ENCODE measurements at regions not wholly inside any gene's neighbourhood (a gene's known extent, or its start where the extent isn't known, plus 50 kb on each side); places are given as distances from the start of the nearest gene placed in this dataset.

- DNase-seq (ENCODE audit: extremely low read depth in 1 of 4, low spot score in 3 of 4) (no peak), FAIRE-seq (no peak), ATAC-seq (no peak)
- intact Hi-C loops (cut with micrococcal nuclease) = no loop called here
- no peaks in the 10 kb centered on the region; the same call in 1 of the 2 replicates for H3K9me3 ChIP-seq (replicated peaks; ENCODE audit: control insufficient read depth, insufficient read depth, low read depth, low read length)
- no peaks in the 10 kb centered on the region for H3K27me3 ChIP-seq (ENCODE audit: control insufficient read depth in 2 of 2, insufficient read depth in 2 of 2, low read length in 2 of 2)
- BruUV-seq (replicated peaks) = no TSS peak
- H3K79me2 ChIP-seq (ENCODE audit: control insufficient read depth, insufficient read depth, low read length) = no peaks in the 10 kb centered on the region
- no peak overlapping the region for H2AFZ ChIP-seq (ENCODE audit: low read depth, low read length)
- H3K36me3 ChIP-seq (ENCODE audit: control insufficient read depth, insufficient read depth, low read length) = no peaks in the 10 kb centered on the region
- H3K4me3 ChIP-seq = no peak overlapping the region
- in situ Hi-C loops (cut with MboI) = no loop called here
- POLR2A ChIA-PET = no interaction called here
- H3K9ac ChIP-seq (ENCODE audit: insufficient read depth in 1 of 2, low read depth in 2 of 2, low read length in 2 of 2) = no peak overlapping the region
- TF ChIP-seq XRCC5 (IDR thresholded peaks at IDR 0.05; ENCODE audit: low read depth, low read length) = no peak
- no peak for TF ChIP-seq EGR1 (conservative IDR thresholded peaks at IDR 0.05)
- no peak for TF ChIP-seq ZNF75A (CRISPR knock-in tag; IDR thresholded peaks at IDR 0.05)
- no peak for TF ChIP-seq CHAMP1 (IDR thresholded peaks at IDR 0.05)
- TF ChIP-seq SPI1 (IDR thresholded peaks at IDR 0.05; ENCODE audit: borderline replicate concordance, low read depth, low read length) = no peak
- TF ChIP-seq KAT2B (IDR thresholded peaks at IDR 0.05; ENCODE audit: low read depth, low read length) = no peak
- TF ChIP-seq ASH1L (IDR thresholded peaks at IDR 0.05; ENCODE audit: borderline replicate concordance, low read depth, partially characterized antibody) = no peak
- TF ChIP-seq ZNF655 (CRISPR knock-in tag; IDR thresholded peaks at IDR 0.05) = no peak
- no peak for TF ChIP-seq TFAP4 (CRISPR knock-in tag; IDR thresholded peaks at IDR 0.05; ENCODE audit: borderline replicate concordance)
- TF ChIP-seq CTCFL (IDR thresholded peaks at IDR 0.05; ENCODE audit: borderline replicate concordance, insufficient read depth, low read depth, low read length, poor library complexity, severe bottlenecking) = no peak
- TF ChIP-seq RCOR1 (IDR thresholded peaks at IDR 0.05; ENCODE audit: borderline replicate concordance in 1 of 2, low read depth in 2 of 2, low read length in 2 of 2) = no peak
- TF ChIP-seq KDM2B (CRISPR knock-in tag; IDR thresholded peaks at IDR 0.05) = no peak
- TF ChIP-seq ZNF41 (CRISPR knock-in tag; conservative IDR thresholded peaks at IDR 0.05) = no peak
- TF ChIP-seq BCL6 (CRISPR knock-in tag; IDR thresholded peaks at IDR 0.05) = no peak
- TF ChIP-seq NR2C1 (IDR thresholded peaks at IDR 0.05) = no peak
- no peak for TF ChIP-seq NR2C1 (tag; IDR thresholded peaks at IDR 0.05)
- H3K9me1 ChIP-seq (ENCODE audit: control insufficient read depth, insufficient read depth, low read length) = no peaks in the 10 kb centered on the region
- CTCF ChIA-PET (ENCODE audit: low intra/inter-chr PET ratio) = no interaction called here
- H4K20me1 ChIP-seq (replicated peaks; ENCODE audit: control insufficient read depth, insufficient read depth, low read length) = no peaks in the 10 kb centered on the region
- H3K4me2 ChIP-seq (ENCODE audit: insufficient read depth, low read length) = no peak overlapping the region
- H3K4me1 ChIP-seq (replicated peaks in 1 of 2; ENCODE audit: control insufficient read depth in 2 of 2, insufficient read depth in 2 of 2, low read length in 2 of 2) = no peaks in the 10 kb centered on the region
- no peak overlapping the region for H3K27ac ChIP-seq (ENCODE audit: extremely low read depth, low read depth, low read length)
These were observed 969.6 kb upstream of the GJE1 start for GRCh38 chr6:141163107-141163506.

Data from K562 (cell line).